ENCODE measurements at regions not wholly inside any gene's neighbourhood (a gene's known extent, or its start where the extent isn't known, plus 50 kb on each side); places are given as distances from the start of the nearest gene placed in this dataset.

- no peak for TF ChIP-seq CTCF (IDR thresholded peaks at IDR 0.05; ENCODE audit: low read depth, low read length, missing input control)
- no peak for TF ChIP-seq MAX (IDR thresholded peaks at IDR 0.05)
- no peak for TF ChIP-seq YY1 (IDR thresholded peaks at IDR 0.05)
- no peak for TF ChIP-seq EGR1 (IDR thresholded peaks at IDR 0.05; ENCODE audit: low read depth in 2 of 2)
- no peak for TF ChIP-seq TAF1 (conservative IDR thresholded peaks at IDR 0.05)
- TF ChIP-seq JUND (IDR thresholded peaks at IDR 0.05): no peak
- TF ChIP-seq SP1 (IDR thresholded peaks at IDR 0.05): no peak
- TF ChIP-seq FOXA2 (IDR thresholded peaks at IDR 0.05): no peak
- TF ChIP-seq REST (IDR thresholded peaks at IDR 0.05): no peak
These were observed 150.6 kb downstream of the LY86 start for GRCh38 chr6:6738922-6739716.

Measured in liver (tissue), 3 donors.